CD4-positive, alpha-beta memory T cell (primary cell): ENCODE measurements at regions not wholly inside any gene's neighbourhood (a gene's known extent, or its start where the extent isn't known, plus 50 kb on each side); places are given as distances from the start of the nearest gene placed in this dataset.

Experiments used
- CTCF ChIA-PET: fragments of 350-600 bp; sonication (Branson Sonifier 250); formaldehyde crosslinking; loops from one replicate; lab custom pipeline; 2021; ENCODE audit warnings: inconsistent platforms; ENCODE audit not compliant: partially characterized antibody; lab: Charles Lee
- POLR2A ChIA-PET: fragments of 350-600 bp; sonication (Branson Sonifier 250); formaldehyde crosslinking; loops from one replicate; lab custom pipeline; 2021; ENCODE audit not compliant: partially characterized antibody; lab: Charles Lee
- DNase-seq, 5 donors: peaks; one replicate each; pipeline versions ENCODE4 v3.0.0 to v3.0.0-alpha.2; 2020 to 2022; ENCODE audit warnings: mixed read lengths in 1 of 5
- H3K27ac ChIP-seq: one replicate; pipeline ENCODE4 v1.7.0; 2013; ENCODE audit warnings: low read depth, low read length
- H3K27me3 ChIP-seq: 2 replicates; pipeline ENCODE4 v1.7.0; 2013; ENCODE audit warnings: mild to moderate bottlenecking, low read length, moderate library complexity; ENCODE audit not compliant: insufficient read depth
- H3K36me3 ChIP-seq: 2 replicates; pipeline ENCODE4 v1.7.0; 2013; ENCODE audit warnings: mild to moderate bottlenecking, low read length, moderate library complexity; ENCODE audit not compliant: insufficient read depth
- H3K4me1 ChIP-seq: 2 replicates; pipeline ENCODE4 v1.7.0; 2013; ENCODE audit warnings: mild to moderate bottlenecking, low read length, moderate library complexity; ENCODE audit not compliant: insufficient read depth
- H3K4me3 ChIP-seq, 2 donors: one replicate each; pipeline ENCODE4 v1.7.0; 2013; ENCODE audit warnings: low read length in 2 of 2, mild to moderate bottlenecking in 1 of 2
- H3K9me3 ChIP-seq, 2 donors: one replicate each; pipeline ENCODE4 v1.7.0; 2013; ENCODE audit warnings: low read length in 2 of 2, control low read depth in 1 of 2; ENCODE audit not compliant: control insufficient read depth in 1 of 2
- H3K27ac Mint-ChIP-seq, 7 donors: one replicate each; pipeline ENCODE4 v1.8.0; 2020 to 2021; ENCODE audit warnings: mixed read lengths in 7 of 7, mild to moderate bottlenecking in 6 of 7, inconsistent platforms in 3 of 7, moderate library complexity in 3 of 7
- H3K27me3 Mint-ChIP-seq, 2 donors: one replicate each; pipeline ENCODE4 v1.8.0; 2020 to 2021; ENCODE audit warnings: mixed read lengths in 2 of 2
- H3K36me3 Mint-ChIP-seq, 2 donors: one replicate each; pipeline ENCODE4 v1.8.0; 2020 to 2021; ENCODE audit warnings: mixed read lengths in 2 of 2, inconsistent platforms in 1 of 2, mild to moderate bottlenecking in 1 of 2
- H3K4me1 Mint-ChIP-seq, 4 donors: one replicate each; pipeline ENCODE4 v1.8.0; 2020 to 2021; ENCODE audit warnings: mixed read lengths in 4 of 4, mild to moderate bottlenecking in 1 of 4
- H3K4me3 Mint-ChIP-seq, 8 donors: one replicate each; pipeline ENCODE4 v1.8.0; 2020 to 2021; ENCODE audit warnings: mixed read lengths in 8 of 8, mild to moderate bottlenecking in 7 of 8, moderate library complexity in 6 of 8, inconsistent platforms in 3 of 8
- H3K9me3 Mint-ChIP-seq, 8 donors: one replicate each; pipeline ENCODE4 v1.8.0; 2020 to 2021; ENCODE audit warnings: mixed read lengths in 8 of 8, mild to moderate bottlenecking in 5 of 8, inconsistent platforms in 3 of 8, moderate library complexity in 1 of 8
- intact Hi-C: fragments of 100-400 bp; cut with micrococcal nuclease; formaldehyde crosslinking; loops from one replicate; pipeline ENCODE4 v1.15.1; 2023

DNA sequence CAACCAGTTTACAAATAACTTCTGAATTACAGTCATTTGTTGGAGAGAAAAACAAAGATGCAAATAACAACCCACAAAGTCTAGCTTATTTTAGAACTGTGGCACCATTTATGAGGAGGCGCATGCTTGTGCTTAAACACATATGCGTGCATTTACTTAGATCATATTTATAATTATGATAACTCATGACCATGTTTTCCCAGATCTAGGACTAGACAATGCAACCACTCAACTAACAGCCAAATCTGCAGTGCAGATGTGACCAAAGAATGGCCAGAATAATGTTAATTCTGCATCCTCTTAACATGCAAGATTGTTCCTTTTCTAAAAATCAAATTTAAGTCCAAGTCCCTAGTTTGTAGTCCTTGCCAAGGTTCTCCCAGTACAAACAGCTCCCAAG is 167.3 kb upstream of the FST start:
- Mint-ChIP-seq H3K36me3 (no peaks in the 10 kb centered on the region), H3K4me3 (no peak overlapping the region), H3K9me3 (peaks cover 2 to 23% (median 10%) of the 10 kb centered on the region in 8 donors), H3K4me1 (no peaks in the 10 kb centered on the region), H3K27me3 (peaks cover 0 to 2% of the 10 kb centered on the region in 2 donors), H3K27ac (no peak overlapping the region)
- DNase-seq: no peak
- CTCF ChIA-PET: no interaction called here
- intact Hi-C loops: no loop called here
- POLR2A ChIA-PET: no interaction called here
- Histone ChIP-seq H3K27me3 (no peaks in the 10 kb centered on the region), H3K4me3 (no peak overlapping the region), H3K4me1 (no peaks in the 10 kb centered on the region), H3K9me3 (no peaks in the 10 kb centered on the region), H3K27ac (no peak overlapping the region), H3K36me3 (no peaks in the 10 kb centered on the region)

DNA sequence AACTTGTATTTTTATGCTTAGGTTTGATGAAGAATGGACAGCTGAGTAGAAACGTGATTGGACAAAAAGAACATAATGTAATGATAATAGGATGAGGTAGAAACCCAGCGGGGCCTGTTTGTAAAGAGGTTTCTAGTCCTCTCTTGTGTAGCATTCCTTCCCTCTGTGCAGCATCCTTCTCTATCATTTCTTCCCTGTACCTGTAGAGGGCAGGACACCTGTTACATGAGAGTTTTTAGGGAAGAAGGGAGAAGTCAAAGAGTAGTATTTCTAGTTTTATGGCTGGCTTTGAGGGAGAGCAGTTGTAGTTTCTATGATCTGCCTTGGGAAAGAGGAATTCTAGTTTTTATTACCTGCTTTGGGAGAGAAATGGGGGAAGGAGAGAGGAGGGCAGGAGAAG is 162.1 kb upstream of the FST start:
- no peak overlapping the region for H3K4me3 Mint-ChIP-seq
- H3K9me3 Mint-ChIP-seq: peaks cover 2 to 17% (median 8%) of the 10 kb centered on the region in 8 donors
- H3K9me3 ChIP-seq: no peaks in the 10 kb centered on the region
- H3K27me3 Mint-ChIP-seq: peaks cover 0 to 2% of the 10 kb centered on the region in 2 donors
- DNase-seq: no peak
- no peaks in the 10 kb centered on the region for H3K4me1 ChIP-seq
- H3K27ac Mint-ChIP-seq: no peak overlapping the region
- no peaks in the 10 kb centered on the region for H3K36me3 Mint-ChIP-seq
- H3K4me1 Mint-ChIP-seq: no peaks in the 10 kb centered on the region
- ChIA-PET POLR2A (no interaction called here), CTCF (no interaction called here)
- H3K27me3 ChIP-seq: no peaks in the 10 kb centered on the region
- H3K4me3 ChIP-seq: no peak overlapping the region
- H3K27ac ChIP-seq: no peak overlapping the region
- no peaks in the 10 kb centered on the region for H3K36me3 ChIP-seq
- intact Hi-C loops: no loop called here

DNA sequence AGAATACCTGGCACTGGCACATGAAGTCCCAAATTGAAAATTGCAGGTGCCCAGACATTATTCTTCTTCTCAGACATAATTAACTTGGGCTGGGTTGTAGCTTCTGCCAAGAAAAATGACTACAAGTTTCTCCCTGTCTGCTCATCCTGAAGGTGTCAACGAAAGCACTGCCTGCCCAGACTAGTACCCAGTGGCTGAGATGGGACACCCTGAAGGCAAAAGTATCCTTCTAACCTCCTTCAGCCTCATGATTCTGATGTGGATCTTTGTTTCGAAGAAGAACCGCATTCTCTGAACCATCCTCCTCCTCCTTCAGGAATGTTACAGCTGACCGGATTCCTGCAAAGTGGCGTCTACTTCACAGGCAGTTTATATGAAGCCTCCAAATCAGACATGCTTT is 161.1 kb upstream of the FST start:
- peaks cover 0 to 2% of the 10 kb centered on the region in 2 donors for H3K27me3 Mint-ChIP-seq
- POLR2A ChIA-PET: no interaction called here
- H3K36me3 Mint-ChIP-seq: no peaks in the 10 kb centered on the region

GRCh38 chr5:53321073-53321472 is 159.4 kb upstream of the FST start:
- intact Hi-C loops: no loop called here
- Mint-ChIP-seq H3K27me3 (peaks cover 0 to 2% of the 10 kb centered on the region in 2 donors), H3K4me3 (no peak overlapping the region), H3K27ac (no peak overlapping the region), H3K9me3 (peaks cover 0 to 7% (median 2%) of the 10 kb centered on the region in 8 donors), H3K4me1 (no peaks in the 10 kb centered on the region), H3K36me3 (no peaks in the 10 kb centered on the region)
- POLR2A ChIA-PET: no interaction called here
- Histone ChIP-seq H3K4me1 (no peaks in the 10 kb centered on the region), H3K9me3 (no peaks in the 10 kb centered on the region), H3K27ac (no peak overlapping the region), H3K36me3 (no peaks in the 10 kb centered on the region), H3K4me3 (no peak overlapping the region), H3K27me3 (no peaks in the 10 kb centered on the region)
- no peak for DNase-seq
- CTCF ChIA-PET: no interaction called here

More for the DNA sequence above, 161.1 kb upstream of the FST start:
- Histone ChIP-seq H3K36me3 (no peaks in the 10 kb centered on the region), H3K27me3 (no peaks in the 10 kb centered on the region), H3K4me1 (no peaks in the 10 kb centered on the region), H3K4me3 (no peak overlapping the region), H3K27ac (no peak overlapping the region), H3K9me3 (no peaks in the 10 kb centered on the region)
- CTCF ChIA-PET: no interaction called here
- intact Hi-C loops: no loop called here
- no peaks in the 10 kb centered on the region for H3K4me1 Mint-ChIP-seq
- no peak overlapping the region for H3K27ac Mint-ChIP-seq
- DNase-seq: no peak
- peaks cover 2 to 17% (median 8%) of the 10 kb centered on the region in 8 donors for H3K9me3 Mint-ChIP-seq
- H3K4me3 Mint-ChIP-seq: no peak overlapping the region

DNA sequence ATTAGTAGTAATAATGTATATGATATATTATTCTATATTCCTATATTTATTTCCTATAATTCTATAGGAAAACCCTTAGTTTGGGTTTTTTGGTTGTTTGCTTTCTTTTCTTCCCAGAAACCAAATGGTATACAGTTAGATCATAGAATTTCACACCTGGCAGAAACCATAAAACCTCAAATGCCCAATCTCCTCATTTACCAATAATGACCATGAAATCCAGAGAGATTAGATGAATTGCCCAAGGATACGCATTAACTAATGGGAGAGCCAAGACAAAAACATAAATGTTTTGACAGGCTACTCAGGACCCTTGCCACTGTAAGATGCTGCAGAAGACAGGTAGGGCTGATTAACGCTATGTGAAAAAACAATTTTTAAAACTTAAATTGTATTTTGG is 158.7 kb upstream of the FST start:
- no peak overlapping the region for H3K27ac Mint-ChIP-seq
- H3K27ac ChIP-seq: no peak overlapping the region
- peaks cover 0 to 5% (median under 1%) of the 10 kb centered on the region in 8 donors for H3K9me3 Mint-ChIP-seq
- H3K27me3 Mint-ChIP-seq: peaks cover 0 to 2% of the 10 kb centered on the region in 2 donors
- H3K9me3 ChIP-seq: no peaks in the 10 kb centered on the region
- H3K36me3 Mint-ChIP-seq: no peaks in the 10 kb centered on the region
- ChIA-PET CTCF (no interaction called here), POLR2A (no interaction called here)
- no peaks in the 10 kb centered on the region for H3K27me3 ChIP-seq
- no peaks in the 10 kb centered on the region for H3K4me1 Mint-ChIP-seq
- intact Hi-C loops: no loop called here
- no peaks in the 10 kb centered on the region for H3K36me3 ChIP-seq
- no peak overlapping the region for H3K4me3 ChIP-seq
- no peak overlapping the region for H3K4me3 Mint-ChIP-seq
- DNase-seq: no peak
- H3K4me1 ChIP-seq: no peaks in the 10 kb centered on the region

DNA sequence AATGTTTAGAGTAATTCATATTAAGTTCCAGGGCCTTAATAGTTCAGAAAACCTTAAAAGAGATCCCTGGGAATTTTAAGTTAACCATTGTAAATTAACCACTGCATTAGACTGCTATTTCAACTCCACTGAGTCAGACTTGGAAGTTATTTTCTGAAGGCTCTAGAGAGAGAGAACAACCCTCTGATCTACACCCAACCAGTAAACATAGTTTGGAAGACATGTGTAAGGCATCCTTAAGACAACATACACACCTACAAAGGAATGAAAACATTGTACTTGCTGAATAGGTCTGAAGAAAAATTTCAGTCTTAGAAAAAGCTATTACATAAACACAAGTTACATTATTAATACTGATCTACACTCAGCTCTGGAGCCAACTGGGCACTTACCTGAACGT is 158.2 kb upstream of the FST start:
- Mint-ChIP-seq H3K27me3 (peaks cover 0 to 2% of the 10 kb centered on the region in 2 donors), H3K36me3 (no peaks in the 10 kb centered on the region), H3K9me3 (peaks cover 0 to 2% (median 0%) of the 10 kb centered on the region in 8 donors), H3K4me1 (no peaks in the 10 kb centered on the region), H3K27ac (no peak overlapping the region), H3K4me3 (no peak overlapping the region)
- ChIA-PET CTCF (no interaction called here), POLR2A (no interaction called here)
- Histone ChIP-seq H3K27me3 (no peaks in the 10 kb centered on the region), H3K4me1 (no peaks in the 10 kb centered on the region), H3K9me3 (no peaks in the 10 kb centered on the region), H3K36me3 (no peaks in the 10 kb centered on the region), H3K4me3 (no peak overlapping the region), H3K27ac (no peak overlapping the region)
- no peak for DNase-seq
- intact Hi-C loops: no loop called here

- no peaks in the 10 kb centered on the region for H3K36me3 ChIP-seq
- no peak overlapping the region for H3K4me3 ChIP-seq
- no peak overlapping the region for H3K27ac Mint-ChIP-seq
- H3K9me3 ChIP-seq: no peaks in the 10 kb centered on the region
- ChIA-PET CTCF (no interaction called here), POLR2A (no interaction called here)
- no peak overlapping the region for H3K4me3 Mint-ChIP-seq
- H3K27ac ChIP-seq: no peak overlapping the region
- no peaks in the 10 kb centered on the region for H3K27me3 ChIP-seq
- H3K4me1 Mint-ChIP-seq: no peaks in the 10 kb centered on the region
- no peaks in the 10 kb centered on the region for H3K9me3 Mint-ChIP-seq
- no peaks in the 10 kb centered on the region for H3K4me1 ChIP-seq
- no peaks in the 10 kb centered on the region for H3K27me3 Mint-ChIP-seq
- intact Hi-C loops: no loop called here
- DNase-seq: no peak
- no peaks in the 10 kb centered on the region for H3K36me3 Mint-ChIP-seq
Observed at GRCh38 chr5:53323511-53323910, 156.9 kb upstream of the FST start.
